Stimulated activated CD4-positive, alpha-beta T cell treated with anti-CD3 and anti-CD28 coated beads, Interleukin-12 subunit alpha, Interleukin-12 subunit beta, amount 100 ng/mL, for 24 hours (primary cell): ENCODE measurements at regions not wholly inside any gene's neighbourhood (a gene's known extent, or its start where the extent isn't known, plus 50 kb on each side); places are given as distances from the start of the nearest gene placed in this dataset.
"Not testable (repeated sequence)": the region's sequence is repeated elsewhere in the genome, so short reads cannot be mapped to it uniquely, and the experiment has no call there.

Experiments
- DNase-seq, 2 experiments: peaks; one replicate each; pipeline ENCODE4 v3.0.0-alpha.2; 2020; ENCODE audit warnings: low read depth in 2 of 2

DNA sequence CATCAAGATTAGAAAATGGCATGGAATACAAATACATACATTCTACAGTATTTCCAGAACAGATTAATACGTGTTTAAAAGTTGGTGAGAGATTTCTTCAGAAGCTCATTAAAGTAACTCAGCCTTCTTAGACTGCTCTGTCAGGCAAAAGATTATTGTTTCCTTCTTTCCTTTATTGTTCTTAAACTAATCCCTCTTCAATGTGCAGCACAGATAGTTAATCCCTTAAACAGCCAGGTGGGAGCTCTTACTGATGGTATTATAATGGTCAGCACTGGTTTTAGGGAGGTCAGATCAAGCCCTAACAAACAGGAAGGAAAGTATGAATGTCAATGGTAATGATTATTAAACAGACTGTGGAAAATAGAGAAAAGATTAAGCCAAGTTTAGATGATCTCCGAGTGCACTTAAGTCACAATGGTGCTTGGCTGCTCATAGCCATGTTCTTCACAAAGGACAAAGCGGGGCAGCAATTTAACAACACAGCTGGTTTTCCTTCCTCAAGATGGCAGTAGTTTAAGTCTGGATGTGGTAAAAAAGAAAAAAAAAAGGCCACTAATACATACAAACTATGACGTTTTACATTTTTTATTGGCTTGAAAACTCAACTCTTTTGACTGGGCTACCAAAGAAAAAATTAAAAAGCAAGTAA, 992.6 kb downstream of the PCDH9 start:
- no peak for DNase-seq

DNA sequence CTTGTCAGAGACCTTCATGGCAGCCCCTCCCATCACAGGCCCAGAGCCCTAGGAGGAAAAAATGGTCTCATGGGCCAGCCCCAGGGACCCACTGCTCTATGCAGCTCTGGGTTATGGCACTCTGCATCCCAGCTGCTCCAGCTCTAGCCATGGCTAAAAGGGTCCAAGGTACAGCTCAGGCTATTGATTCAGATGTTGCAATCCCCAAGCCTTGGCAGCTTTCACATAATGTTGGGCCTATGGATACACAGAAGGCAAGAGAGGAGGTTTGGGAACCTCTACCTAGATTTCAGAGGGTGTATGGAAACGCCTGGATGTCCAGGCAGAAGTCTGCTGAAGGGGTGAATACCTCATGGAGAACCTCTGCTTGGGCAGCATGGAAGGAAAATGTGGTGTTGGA, 996.0 kb downstream of the PCDH9 start:
- DNase-seq = no peak

DNA sequence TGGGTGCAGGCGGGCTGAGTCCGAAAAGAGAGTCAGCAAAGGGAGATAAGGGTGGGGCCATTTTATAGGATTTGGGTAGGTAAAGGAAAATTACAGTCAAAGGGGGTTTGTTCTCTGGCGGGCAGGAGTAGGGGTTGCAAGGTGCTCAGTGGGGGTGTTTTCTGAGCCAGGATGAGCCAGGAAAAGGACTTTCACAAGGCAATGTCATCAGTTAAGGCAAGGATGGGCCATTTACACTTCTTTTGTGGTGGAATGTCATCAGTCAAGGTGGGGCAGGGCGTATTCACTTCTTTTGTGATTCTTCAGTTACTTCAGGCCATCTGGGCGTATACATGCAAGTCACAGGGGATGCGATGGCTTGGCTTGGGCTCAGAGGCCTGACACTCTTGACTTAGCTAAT, 998.2 kb downstream of the PCDH9 start:
- not testable (repeated sequence) for DNase-seq

DNA sequence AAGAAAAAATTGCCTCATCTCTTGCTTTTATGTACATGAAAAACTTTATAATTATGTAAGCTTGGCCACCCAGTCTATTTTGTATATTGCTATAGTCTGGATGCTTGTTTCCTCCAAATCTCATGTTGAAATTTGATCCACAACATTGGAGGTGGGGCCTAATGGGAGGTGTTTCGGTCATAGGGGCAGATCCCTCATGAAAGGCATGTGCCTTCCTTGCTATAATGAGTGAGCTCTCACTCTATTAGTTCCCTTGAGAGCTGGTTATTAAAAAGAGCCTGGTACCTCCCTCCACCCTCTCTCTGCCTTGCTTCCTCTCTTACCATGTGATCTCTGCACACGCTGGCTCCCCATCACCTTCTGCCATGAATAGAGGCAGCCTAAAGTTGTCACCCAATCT, 1005.1 kb downstream of the PCDH9 start:
- DNase-seq = no peak

DNA sequence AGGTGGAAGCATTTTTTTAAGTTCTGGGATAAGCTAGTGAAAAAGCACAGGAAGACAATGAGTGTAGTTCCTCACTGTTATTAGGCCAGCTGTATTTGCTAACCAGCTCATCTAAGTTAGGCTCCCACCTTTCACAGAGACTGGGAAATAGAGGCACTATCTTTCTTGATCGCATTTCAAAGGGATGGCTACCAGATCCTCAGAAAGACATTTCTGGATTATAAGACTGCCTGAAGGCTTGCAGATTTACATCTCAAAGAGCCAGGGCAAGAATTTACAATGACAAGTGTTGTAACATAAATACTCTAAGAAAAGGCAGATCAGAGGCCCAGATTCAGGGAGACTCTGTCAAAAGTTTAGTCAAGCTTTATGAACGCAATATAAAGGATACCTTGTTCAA, 1005.5 kb downstream of the PCDH9 start:
- DNase-seq = no peak

DNA sequence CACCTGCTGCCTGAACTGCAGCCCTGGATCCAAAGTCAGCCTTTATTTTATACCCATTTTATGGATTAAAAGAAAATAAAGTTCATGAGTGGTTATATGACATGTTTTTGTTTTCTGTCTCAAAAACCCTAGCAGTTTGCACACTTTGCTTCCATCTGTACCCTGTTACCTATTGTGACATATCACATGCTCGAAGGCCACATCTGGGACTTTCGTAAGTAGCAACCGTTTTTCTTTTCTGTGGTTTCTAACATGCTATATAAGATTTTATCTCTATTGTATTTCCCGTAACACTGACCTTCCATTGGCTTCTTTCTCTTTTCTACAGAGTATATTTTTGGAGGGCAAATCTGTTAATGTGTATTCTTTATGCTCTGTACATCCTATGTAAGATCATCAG, 1007.2 kb downstream of the PCDH9 start:
- DNase-seq = no peak

DNA sequence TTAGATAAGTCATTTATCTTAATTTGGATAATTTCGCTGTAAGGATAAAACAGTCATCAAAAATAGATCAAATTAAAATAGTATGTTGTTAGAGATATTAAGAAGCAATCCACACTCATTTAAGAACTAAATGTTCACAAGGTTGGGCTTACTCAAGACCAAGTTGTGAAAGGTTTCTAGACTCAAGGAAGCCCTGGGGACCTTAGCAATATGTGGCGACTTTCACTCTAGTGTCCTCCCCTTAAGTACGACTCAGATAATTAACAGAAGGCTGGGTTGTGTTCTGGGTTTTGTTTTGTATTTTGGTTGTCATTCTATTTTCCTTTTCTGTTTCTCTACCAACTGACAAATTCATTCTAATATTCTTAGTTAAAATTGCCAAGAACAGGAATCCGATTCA, 1008.0 kb downstream of the PCDH9 start:
- DNase-seq = no peak

DNA sequence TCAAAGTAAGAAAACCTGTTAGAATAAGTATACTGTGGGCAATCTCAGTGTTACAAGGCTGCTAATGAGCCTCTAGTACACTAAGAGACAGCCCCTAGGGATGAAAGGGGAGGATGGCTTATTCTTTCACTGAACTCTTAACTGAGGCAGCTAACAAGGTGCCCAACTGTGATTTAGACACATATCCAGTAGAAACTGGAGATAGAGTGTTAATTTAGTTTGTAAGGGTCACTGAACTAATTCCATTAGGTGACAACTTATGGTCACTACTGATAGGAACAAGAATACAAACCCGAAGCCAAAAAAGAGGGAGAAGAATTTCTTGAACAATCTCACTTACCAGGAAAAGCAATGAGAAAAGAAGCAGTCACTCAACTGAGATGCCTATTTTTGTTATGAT, 1010.6 kb downstream of the PCDH9 start:
- DNase-seq = no peak

DNA sequence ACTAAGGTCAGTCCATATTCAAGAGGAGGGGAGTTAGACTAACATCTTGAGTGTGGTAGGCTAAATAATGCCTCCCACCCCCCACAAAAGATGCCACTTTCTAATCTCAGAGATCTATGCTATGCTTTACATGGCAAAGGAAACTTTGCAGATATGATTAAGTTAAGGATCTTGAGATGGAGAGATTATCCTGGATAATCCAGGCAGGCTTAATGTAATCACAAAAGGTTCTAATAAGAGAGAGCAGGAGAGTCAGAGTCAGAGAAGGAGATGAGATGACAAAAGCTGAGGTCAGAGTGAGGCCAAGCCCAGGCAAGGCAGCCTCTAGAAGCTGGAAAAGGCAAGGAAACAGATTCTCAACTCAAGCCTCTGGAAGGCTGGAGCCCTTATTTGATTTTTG, 1011.6 kb downstream of the PCDH9 start:
- DNase-seq = no peak

DNA sequence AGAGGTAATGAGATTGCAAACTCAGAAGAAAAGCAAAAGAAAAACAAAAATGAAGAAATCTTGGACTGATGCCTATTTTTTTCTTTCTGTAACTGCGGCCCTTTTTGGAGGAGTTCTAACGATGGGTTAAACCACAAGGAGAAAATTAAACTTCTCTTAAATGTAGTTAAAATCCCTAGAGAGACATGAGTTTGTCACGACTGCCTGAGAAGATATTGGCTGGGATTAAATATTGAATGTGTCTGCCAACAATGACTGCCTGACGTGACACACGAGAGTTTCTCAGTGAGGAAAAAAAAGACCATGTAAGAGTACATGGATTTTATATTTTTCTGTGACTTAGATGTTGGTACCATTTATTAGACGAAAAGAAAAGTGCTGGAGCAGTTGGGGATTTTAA, 1013.4 kb downstream of the PCDH9 start:
- no peak for DNase-seq

DNA sequence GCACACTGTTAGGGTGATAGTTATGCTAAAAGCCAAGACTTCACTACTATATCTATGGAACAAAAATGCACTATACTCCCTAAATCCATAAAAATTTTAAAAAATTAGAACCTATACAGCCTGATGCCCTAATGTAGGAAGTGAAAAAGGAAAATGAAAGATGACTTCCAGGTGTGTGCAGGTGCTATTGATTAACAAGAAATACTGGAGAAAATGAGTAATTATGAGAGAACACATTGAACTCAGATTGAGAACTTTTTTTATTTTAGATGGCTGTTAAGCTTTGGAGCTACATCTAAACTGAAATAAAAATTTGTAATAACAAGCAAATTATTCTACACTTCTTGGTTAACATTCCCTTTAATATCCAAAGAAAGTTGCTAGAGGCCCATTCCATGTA, 1015.7 kb downstream of the PCDH9 start:
- no peak for DNase-seq

DNA sequence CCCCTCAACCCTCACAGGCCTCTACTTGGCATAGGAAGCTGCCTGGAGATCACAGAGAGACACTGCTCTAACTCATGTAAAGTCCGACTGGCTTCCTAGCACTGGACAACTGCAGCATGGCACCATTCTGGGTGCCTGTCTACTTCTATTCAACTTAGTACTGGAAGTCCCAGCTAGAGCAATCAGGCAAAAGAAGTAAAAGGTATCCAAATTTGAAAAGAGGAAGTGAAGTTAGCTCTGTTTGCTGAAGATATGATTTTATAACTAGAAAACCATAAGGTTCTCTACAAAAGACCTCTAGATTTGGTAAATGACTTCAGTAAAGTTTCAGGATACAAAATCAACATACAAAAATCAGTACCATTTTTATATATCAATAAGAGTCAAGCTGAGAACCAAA, 1017.6 kb downstream of the PCDH9 start:
- DNase-seq = no peak

DNA sequence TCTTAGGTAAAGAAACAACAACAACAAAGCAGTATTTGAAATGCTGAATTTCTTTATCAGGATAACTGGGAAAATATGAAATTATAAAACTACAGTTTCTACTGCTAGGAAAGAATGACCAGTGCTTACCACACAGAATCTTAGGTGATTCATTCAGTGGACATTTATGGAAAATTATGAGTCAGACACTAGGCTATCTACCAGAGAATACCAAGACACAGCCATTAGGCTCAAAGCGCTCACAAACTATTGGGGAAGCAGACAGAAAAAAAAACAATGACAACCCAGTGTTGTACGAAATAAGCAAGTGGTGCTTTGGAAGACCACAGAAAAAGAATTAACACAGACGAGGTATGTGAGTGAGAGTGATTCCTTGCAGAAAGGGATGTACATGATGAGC, 1019.5 kb downstream of the PCDH9 start:
- DNase-seq = no peak

DNA sequence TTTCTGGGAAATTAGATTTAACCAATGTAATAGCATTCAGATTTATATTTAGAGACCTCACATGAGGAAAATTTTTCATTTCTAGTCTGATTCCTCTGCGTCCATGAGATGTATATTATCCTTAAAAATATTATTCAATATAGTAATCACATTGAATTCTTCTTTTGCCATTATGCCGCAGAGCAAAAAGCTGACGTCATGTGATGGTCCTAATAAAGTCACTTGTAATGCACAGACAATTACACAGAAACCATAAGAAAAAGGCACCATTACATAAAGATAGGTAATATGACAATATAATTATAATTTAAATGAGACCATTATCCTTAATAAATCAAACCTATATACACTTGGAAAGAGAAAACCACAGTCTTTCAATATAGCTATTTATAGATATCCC, 1021.5 kb downstream of the PCDH9 start:
- no peak for DNase-seq

DNA sequence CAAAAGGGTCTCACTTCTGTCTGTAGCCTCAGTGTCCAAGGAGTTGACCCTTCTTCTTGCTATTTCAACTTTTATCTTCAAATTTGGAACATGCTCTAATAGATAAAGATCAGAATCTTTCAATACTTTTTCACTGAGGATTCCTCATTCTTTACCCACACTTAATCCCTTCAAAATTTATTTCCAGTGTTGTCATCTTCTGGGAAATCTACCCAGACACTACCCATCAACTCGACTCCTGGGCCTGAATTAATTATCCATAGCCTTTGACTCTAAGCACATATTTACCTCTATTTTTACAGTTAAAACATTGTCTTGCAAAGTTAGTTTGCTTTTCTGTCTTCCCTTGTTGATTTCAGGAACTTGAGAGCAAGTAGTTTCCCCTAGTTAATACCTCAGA, 1022.5 kb downstream of the PCDH9 start:
- no peak for DNase-seq

DNA sequence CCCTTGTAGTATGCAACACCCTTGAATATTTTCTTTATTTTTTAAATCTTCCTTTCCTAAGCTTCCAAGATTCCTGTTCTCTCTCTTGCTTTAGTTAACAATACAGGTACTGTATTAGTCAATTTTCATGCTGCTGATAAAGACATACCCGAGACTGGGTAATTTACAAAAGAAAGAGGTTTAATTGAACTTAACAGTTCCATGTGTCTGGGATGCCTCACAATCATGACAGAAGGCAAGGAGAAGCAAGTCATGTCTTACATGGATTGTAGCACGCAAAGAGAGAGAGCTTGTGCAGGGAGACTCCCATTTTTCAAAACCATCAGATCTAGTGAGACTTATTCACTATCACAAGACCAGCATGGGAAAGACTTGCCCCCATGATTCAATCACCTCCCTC, 1024.3 kb downstream of the PCDH9 start:
- DNase-seq = no peak

DNA sequence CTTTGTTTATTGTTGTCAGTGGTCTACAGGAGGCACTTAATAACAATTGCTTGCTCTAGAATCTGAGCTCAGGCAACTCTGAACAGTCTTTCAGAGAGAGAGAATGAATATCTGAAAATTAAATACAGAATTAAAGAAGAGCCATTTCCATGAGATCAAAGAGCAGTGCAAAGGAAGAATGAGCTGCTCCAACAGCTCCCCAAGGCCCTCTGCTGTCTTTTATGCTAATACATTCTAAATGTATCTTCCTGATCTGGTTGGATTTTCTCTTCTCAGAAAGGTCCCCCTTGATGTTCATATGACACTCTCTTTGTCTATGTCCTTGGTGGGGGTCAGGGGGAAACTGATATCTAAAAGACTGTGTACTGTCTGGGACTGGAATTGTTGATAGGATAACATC, 1029.6 kb downstream of the PCDH9 start:
- DNase-seq = no peak

DNA sequence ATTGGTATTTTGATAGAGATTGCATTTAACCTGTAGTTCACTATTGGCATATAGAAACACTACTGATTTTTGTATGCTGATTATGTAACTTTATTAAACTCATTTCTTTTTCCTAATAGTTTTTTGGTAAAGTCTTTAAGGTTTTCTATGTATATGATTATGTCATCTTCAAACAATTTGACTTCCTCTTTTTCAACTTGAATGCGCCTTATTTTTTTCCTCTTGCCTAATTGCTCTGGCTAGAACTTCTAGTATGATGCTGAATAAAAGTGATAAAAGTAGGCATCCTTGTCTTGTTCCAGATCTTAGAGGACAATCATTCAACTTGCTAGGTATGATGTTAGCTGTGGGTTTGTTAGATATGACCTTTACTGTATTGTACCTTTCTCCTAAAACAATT, 1034.9 kb downstream of the PCDH9 start:
- DNase-seq = no peak

DNA sequence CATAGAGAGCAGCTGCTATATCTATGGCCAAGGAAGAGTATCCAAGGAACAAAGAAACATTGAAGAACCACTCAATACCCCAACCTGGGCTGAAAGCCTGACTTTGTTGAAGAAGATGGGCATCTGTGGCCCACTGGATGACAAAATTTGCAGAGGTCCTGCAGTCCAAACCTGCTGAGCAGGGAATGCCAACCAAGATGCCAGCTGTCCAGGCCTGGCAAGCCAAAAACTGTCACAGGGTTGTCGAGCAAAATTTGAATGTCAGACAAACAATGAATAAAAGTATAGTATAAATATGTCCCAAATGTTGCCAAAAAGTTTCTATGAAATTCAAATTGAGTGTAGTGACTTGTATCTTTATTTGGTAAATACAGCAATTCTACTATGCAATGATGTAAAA, 1040.2 kb downstream of the PCDH9 start:
- DNase-seq = no peak

DNA sequence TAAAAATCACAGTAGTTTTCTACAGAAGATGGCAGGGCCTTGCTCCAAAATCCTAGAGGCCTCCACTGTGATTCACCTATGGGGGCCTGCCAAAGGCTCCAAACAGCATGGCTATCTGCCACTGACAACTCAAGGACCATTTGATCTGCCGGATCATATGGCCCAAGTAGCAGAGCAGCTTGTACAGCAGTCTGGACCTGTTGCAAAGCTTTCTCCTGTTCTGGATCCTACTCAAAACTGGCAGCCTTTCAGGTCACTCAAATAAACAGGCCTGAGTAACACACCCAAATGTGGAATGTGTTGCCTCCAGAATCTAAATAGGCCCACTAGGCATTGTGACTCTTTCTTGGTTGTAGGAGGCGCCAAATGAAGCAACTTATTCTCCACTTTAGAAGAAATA, 1049.3 kb downstream of the PCDH9 start:
- no peak for DNase-seq

DNA sequence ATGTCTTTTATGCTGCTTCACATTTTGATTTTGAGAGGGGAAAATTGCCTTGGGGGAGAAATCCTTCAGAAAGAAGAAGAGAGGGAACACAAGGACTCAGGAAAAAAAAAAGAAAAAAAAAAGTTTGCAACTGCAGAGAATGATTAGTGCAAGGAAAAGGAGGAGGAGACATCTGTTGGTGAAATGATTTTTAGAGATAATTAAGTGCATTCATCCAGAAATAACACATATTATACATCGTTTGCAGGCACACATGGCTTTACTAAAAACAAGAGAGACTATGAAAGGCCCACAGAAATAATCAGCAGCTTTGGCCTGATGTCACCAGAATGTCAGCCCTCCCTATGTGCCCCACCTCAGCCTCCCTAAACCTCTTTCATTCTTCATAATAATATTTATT, 1058.2 kb downstream of the PCDH9 start:
- DNase-seq = no peak

DNA sequence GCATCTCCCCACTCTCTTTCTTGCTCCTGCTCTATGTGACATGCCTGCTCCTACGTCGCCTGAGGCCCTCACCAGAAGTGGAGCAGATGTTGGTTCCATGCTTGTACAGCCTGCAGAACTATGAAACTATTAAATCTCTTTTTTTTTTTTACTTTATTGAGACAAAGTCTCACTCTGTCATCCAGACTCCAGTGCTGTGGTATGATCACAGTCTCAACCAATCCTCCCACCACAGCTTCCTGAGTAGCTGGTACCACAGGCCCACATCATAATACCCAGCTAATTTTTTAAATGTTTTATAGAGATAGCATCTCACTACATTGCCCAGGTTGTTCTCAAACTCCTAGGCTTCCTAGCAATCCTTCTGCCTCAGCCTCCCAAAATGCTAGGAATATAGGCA, 1067.7 kb downstream of the PCDH9 start:
- no peak for DNase-seq

DNA sequence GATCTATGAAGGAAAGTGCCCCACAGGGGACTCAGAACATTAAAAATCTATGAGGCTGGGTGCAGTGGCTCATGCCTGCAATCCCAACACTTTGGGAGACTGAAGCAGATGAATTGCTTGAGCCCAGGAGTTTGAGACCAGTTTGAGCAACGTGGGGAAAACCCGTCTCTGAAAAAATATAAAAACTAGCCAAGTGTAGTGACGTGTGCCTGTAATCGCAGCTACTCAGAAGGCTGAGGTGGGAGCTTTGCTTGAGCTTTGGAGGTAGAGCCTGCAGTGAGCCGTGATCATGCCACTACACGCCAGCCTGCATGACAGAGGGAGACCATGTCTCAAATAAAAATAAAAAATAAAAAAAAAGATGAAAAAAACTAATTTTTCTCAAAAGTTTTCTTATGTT, 1070.6 kb downstream of the PCDH9 start:
- no peak for DNase-seq

DNA sequence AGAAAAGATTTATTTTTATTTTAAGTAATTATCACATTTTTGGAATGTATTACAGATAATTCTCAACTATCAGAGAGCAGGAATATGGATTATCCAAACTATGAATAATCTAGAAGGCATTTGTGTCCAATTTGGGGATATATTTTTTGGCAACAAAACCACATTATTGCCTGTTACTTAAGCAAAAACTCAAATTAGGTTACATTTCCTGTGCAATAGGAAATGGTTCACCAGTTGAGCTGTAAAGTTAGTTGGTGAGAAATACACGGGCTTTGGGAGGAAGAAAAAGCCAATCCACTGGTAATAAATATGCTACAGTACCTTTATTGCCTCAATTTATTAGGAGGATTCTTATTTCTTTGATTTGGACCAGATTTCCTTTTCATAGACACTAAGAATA, 1075.2 kb downstream of the PCDH9 start:
- DNase-seq = no peak

DNA sequence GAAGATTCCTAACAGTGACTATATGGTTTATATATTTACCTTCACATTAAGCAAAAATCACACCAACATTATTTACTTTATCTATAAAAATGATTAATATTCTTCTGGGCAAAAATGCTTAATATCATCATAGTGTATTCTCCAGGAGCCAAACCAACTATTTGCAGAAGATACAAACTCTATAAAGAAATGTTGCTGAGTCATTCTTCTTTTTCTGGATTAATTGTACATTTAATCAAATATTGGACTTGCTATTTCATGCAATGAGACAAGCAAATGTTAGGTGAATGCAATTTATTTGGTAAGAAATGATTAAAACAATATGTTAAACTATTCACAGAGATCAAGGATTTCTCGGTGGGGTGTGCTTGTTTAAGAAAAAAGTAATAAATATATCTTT, 1075.8 kb downstream of the PCDH9 start:
- DNase-seq = no peak
